Neural progenitor cell (in vitro differentiated cells): ENCODE measurements at regions not wholly inside any gene's neighbourhood (a gene's known extent, or its start where the extent isn't known, plus 50 kb on each side); places are given as distances from the start of the nearest gene placed in this dataset.

Experiments used
- DNase-seq: peaks from one replicate; pipeline ENCODE4 v3.0.0-alpha.2; 2016; ENCODE audit warnings: low spot score
- H2AFZ ChIP-seq: fragments of 200-600 bp; sonication (generic); replicated peaks from 2 replicates; pipeline ENCODE4 v1.6.1; 2016; ENCODE audit warnings: antibody characterized with exemption
- H3F3A ChIP-seq: fragments of 200-600 bp; sonication (generic); 2 replicates; pipeline ENCODE4 v1.6.1; 2016; ENCODE audit warnings: antibody characterized with exemption, low read depth
- H3K27ac ChIP-seq: fragments of 200-600 bp; sonication (generic); 2 replicates; pipeline ENCODE4 v1.5.1; 2016; ENCODE audit warnings: mild to moderate bottlenecking
- H3K27me3 ChIP-seq: fragments of 200-600 bp; sonication (generic); 2 replicates; pipeline ENCODE4 v1.6.1; 2016; ENCODE audit warnings: mild to moderate bottlenecking, moderate library complexity
- H3K36me3 ChIP-seq: fragments of 200-600 bp; sonication (generic); 2 replicates; pipeline ENCODE4 v1.5.1; 2016
- H3K4me1 ChIP-seq: fragments of 200-600 bp; sonication (generic); 2 replicates; pipeline ENCODE4 v1.6.1; 2016; ENCODE audit warnings: mixed run types
- H3K4me2 ChIP-seq: fragments of 200-600 bp; sonication (generic); 2 replicates; pipeline ENCODE4 v1.6.1; 2016
- H3K4me3 ChIP-seq: fragments of 200-600 bp; sonication (generic); 2 replicates; pipeline ENCODE4 v1.5.1; 2016
- H3K79me2 ChIP-seq: fragments of 200-600 bp; sonication (generic); 2 replicates; pipeline ENCODE4 v1.6.1; 2016; ENCODE audit warnings: low read depth
- H3K9ac ChIP-seq: fragments of 200-600 bp; sonication (generic); 2 replicates; pipeline ENCODE4 v1.6.1; 2016
- H3K9me3 ChIP-seq: fragments of 200-600 bp; sonication (generic); 2 replicates; pipeline ENCODE4 v1.5.1; 2016; ENCODE audit warnings: low read depth
- H4K20me1 ChIP-seq: fragments of 200-600 bp; sonication (generic); 2 replicates; pipeline ENCODE4 v1.6.1; 2016; ENCODE audit warnings: low read depth
- H3K27ac Mint-ChIP-seq: 3 replicates; pipeline ENCODE4 v1.8.0; 2021; ENCODE audit warnings: mixed read lengths
- H3K27me3 Mint-ChIP-seq: 2 replicates; pipeline ENCODE4 v1.8.0; 2022; ENCODE audit warnings: low read depth, mild to moderate bottlenecking, inconsistent platforms, moderate library complexity, mixed read lengths; ENCODE audit not compliant: insufficient read depth
- H3K36me3 Mint-ChIP-seq: 3 replicates; pipeline ENCODE4 v1.8.0; 2021; ENCODE audit warnings: mixed read lengths
- H3K4me1 Mint-ChIP-seq: 3 replicates; pipeline ENCODE4 v1.8.0; 2021; ENCODE audit warnings: mixed read lengths
- H3K4me3 Mint-ChIP-seq: 3 replicates; pipeline ENCODE4 v1.8.0; 2021; ENCODE audit warnings: mild to moderate bottlenecking, moderate library complexity, mixed read lengths
- H3K9me3 Mint-ChIP-seq: 3 replicates; pipeline ENCODE4 v1.8.0; 2020; ENCODE audit warnings: mixed read lengths
- CTCF ChIP-seq: fragments of 200-600 bp; sonication (generic); IDR thresholded peaks from 2 replicates; pipeline ENCODE4 v1.5.1; 2017; ENCODE audit warnings: antibody characterized with exemption, mild to moderate bottlenecking
- EZH2 ChIP-seq: fragments of 200-600 bp; sonication (generic); IDR thresholded peaks from 2 replicates; pipeline ENCODE4 v1.6.1; 2017; ENCODE audit warnings: antibody characterized with exemption, mild to moderate bottlenecking, moderate library complexity
- EZH2phosphoT487 ChIP-seq: fragments of 200-600 bp; sonication (generic); IDR thresholded peaks from 2 replicates; pipeline ENCODE4 v1.6.1; 2017; ENCODE audit warnings: antibody characterized with exemption

- TF ChIP-seq EZH2phosphoT487 (no peak), CTCF (no peak), EZH2 (no peak)
Measured at GRCh38 chr13:50596776-50597203, 246.7 kb downstream of the DLEU7 start.

GRCh38 chr13:50598338-50598737, 245.2 kb downstream of the DLEU7 start:
- Histone ChIP-seq H3K27ac (no peak overlapping the region), H3K79me2 (no peaks in the 10 kb centered on the region), H3K36me3 (no peaks in the 10 kb centered on the region), H3K4me1 (peaks cover 31% of the 10 kb centered on the region), H3K4me2 (no peak overlapping the region), H3K4me3 (no peak overlapping the region), H3K9me3 (no peaks in the 10 kb centered on the region), H3K9ac (no peak overlapping the region), H4K20me1 (no peaks in the 10 kb centered on the region), H3K27me3 (no peaks in the 10 kb centered on the region), H3F3A (peaks cover 17% of the 10 kb centered on the region), H2AFZ (no peak overlapping the region)
- no peak for DNase-seq
- Mint-ChIP-seq H3K9me3 (no peaks in the 10 kb centered on the region), H3K36me3 (no peaks in the 10 kb centered on the region), H3K4me3 (no peak overlapping the region), H3K4me1 (peaks cover 21% of the 10 kb centered on the region), H3K27me3 (peaks cover 3% of the 10 kb centered on the region), H3K27ac (no peak overlapping the region)
- no peak for TF ChIP-seq EZH2phosphoT487
- no peak for TF ChIP-seq EZH2
- TF ChIP-seq CTCF: no peak

More at GRCh38 chr13:50596776-50597203, 246.7 kb downstream of the DLEU7 start:
- Histone ChIP-seq H3K4me2 (no peak overlapping the region), H3K79me2 (no peaks in the 10 kb centered on the region), H3K27me3 (no peaks in the 10 kb centered on the region), H3K4me1 (peaks cover 34% of the 10 kb centered on the region), H3K9ac (no peak overlapping the region), H3K9me3 (no peaks in the 10 kb centered on the region), H2AFZ (no peak overlapping the region), H3K4me3 (no peak overlapping the region), H3K36me3 (no peaks in the 10 kb centered on the region), H3K27ac (no peak overlapping the region), H4K20me1 (no peaks in the 10 kb centered on the region), H3F3A (peaks cover 17% of the 10 kb centered on the region)
- Mint-ChIP-seq H3K4me1 (peaks cover 21% of the 10 kb centered on the region), H3K36me3 (no peaks in the 10 kb centered on the region), H3K4me3 (no peak overlapping the region), H3K9me3 (no peaks in the 10 kb centered on the region), H3K27me3 (peaks cover 3% of the 10 kb centered on the region), H3K27ac (no peak overlapping the region)
- DNase-seq: no peak

GRCh38 chr13:50599046-50599445, 244.4 kb downstream of the DLEU7 start:
- Histone ChIP-seq H2AFZ (no peak overlapping the region), H3K4me2 (no peak overlapping the region), H3K9me3 (no peaks in the 10 kb centered on the region), H3K4me1 (peaks cover 24% of the 10 kb centered on the region), H3F3A (peaks cover 14% of the 10 kb centered on the region), H3K4me3 (no peak overlapping the region), H3K79me2 (no peaks in the 10 kb centered on the region), H3K27ac (no peak overlapping the region), H3K9ac (no peak overlapping the region), H3K27me3 (no peaks in the 10 kb centered on the region), H4K20me1 (no peaks in the 10 kb centered on the region), H3K36me3 (no peaks in the 10 kb centered on the region)
- Mint-ChIP-seq H3K27ac (no peak overlapping the region), H3K9me3 (no peaks in the 10 kb centered on the region), H3K4me3 (no peak overlapping the region), H3K4me1 (peaks cover 17% of the 10 kb centered on the region), H3K27me3 (peaks cover 3% of the 10 kb centered on the region), H3K36me3 (no peaks in the 10 kb centered on the region)
- DNase-seq: no peak
- TF ChIP-seq EZH2 (no peak), EZH2phosphoT487 (no peak), CTCF (no peak)
